Mesenchymal stem cell (in vitro differentiated cells and primary cell): ENCODE measurements at regions not wholly inside any gene's neighbourhood (a gene's known extent, or its start where the extent isn't known, plus 50 kb on each side); places are given as distances from the start of the nearest gene placed in this dataset.
"Not testable (repeated sequence)": the region's sequence is repeated elsewhere in the genome, so short reads cannot be mapped to it uniquely, and the experiment has no call there.

Experiments used
- DNase-seq: peaks from one replicate; pipeline ENCODE4 v3.0.0-alpha.2; 2013
- H2AFZ ChIP-seq: one replicate; pipeline ENCODE4 v1.6.1; 2013; ENCODE audit warnings: low read depth, mild to moderate bottlenecking, control low read depth, inconsistent platforms, low read length, moderate library complexity
- H2AK5ac ChIP-seq: 2 replicates; pipeline ENCODE4 v1.6.1; 2013; ENCODE audit warnings: low read length, moderate library complexity, mild to moderate bottlenecking, inconsistent platforms; ENCODE audit not compliant: severe bottlenecking
- H2BK120ac ChIP-seq: one replicate; pipeline ENCODE4 v1.6.1; 2013; ENCODE audit warnings: low read depth, mild to moderate bottlenecking, inconsistent platforms, low read length, moderate library complexity
- H2BK12ac ChIP-seq, 2 experiments: one replicate each; pipeline ENCODE4 v1.6.1; 2013; ENCODE audit warnings: inconsistent platforms in 2 of 2, low read length in 2 of 2, mild to moderate bottlenecking in 2 of 2, moderate library complexity in 2 of 2, control low read depth in 1 of 2
- H2BK15ac ChIP-seq: one replicate; pipeline ENCODE4 v1.6.1; 2013; ENCODE audit warnings: mild to moderate bottlenecking, low read depth, inconsistent platforms; ENCODE audit not compliant: poor library complexity, severe bottlenecking
- H2BK5ac ChIP-seq: 2 replicates; pipeline ENCODE4 v1.6.1; 2013; ENCODE audit warnings: low read depth, mild to moderate bottlenecking, low read length, control low read depth, inconsistent platforms; ENCODE audit not compliant: poor library complexity, severe bottlenecking
- H3K14ac ChIP-seq, 2 experiments: one replicate each; pipeline ENCODE4 v1.6.1; 2013; ENCODE audit warnings: inconsistent platforms in 2 of 2, low read length in 2 of 2, control low read depth in 1 of 2, mild to moderate bottlenecking in 1 of 2, moderate library complexity in 1 of 2
- H3K18ac ChIP-seq, 2 experiments: one replicate each; pipeline ENCODE4 v1.6.1; 2013; ENCODE audit warnings: inconsistent platforms in 2 of 2, low read length in 2 of 2, control low read depth in 1 of 2, low read depth in 1 of 2, mild to moderate bottlenecking in 1 of 2
- H3K23ac ChIP-seq, 2 experiments: one replicate each; pipeline ENCODE4 v1.6.1; 2013; ENCODE audit warnings: inconsistent platforms in 2 of 2, low read length in 2 of 2, mild to moderate bottlenecking in 2 of 2, moderate library complexity in 2 of 2, control low read depth in 1 of 2
- H3K27ac ChIP-seq: 2 replicates; pipeline ENCODE4 v1.5.1; 2013; ENCODE audit warnings: mild to moderate bottlenecking, moderate library complexity, low read length, control low read depth, inconsistent platforms; ENCODE audit not compliant: poor library complexity, severe bottlenecking
- H3K27me3 ChIP-seq, 2 experiments: 2 replicates each; pipeline versions ENCODE4 v1.6.1 to v1.7.0; 2013; ENCODE audit warnings: low read length in 2 of 2, mild to moderate bottlenecking in 2 of 2, moderate library complexity in 2 of 2, control low read depth in 1 of 2, inconsistent platforms in 1 of 2; ENCODE audit not compliant: control insufficient read depth in 1 of 2, insufficient read depth in 1 of 2
- H3K36me3 ChIP-seq, 2 experiments: 2 replicates each; pipeline versions ENCODE4 v1.6.1 to v1.7.0; 2013; ENCODE audit warnings: low read length in 2 of 2, control low read depth in 1 of 2, inconsistent platforms in 1 of 2, low read depth in 1 of 2, mild to moderate bottlenecking in 1 of 2; ENCODE audit not compliant: insufficient read depth in 2 of 2, control insufficient read depth in 1 of 2
- H3K4ac ChIP-seq, 2 experiments: one replicate each; pipeline ENCODE4 v1.6.1; 2013; ENCODE audit warnings: inconsistent platforms in 2 of 2, low read length in 2 of 2, mild to moderate bottlenecking in 2 of 2, moderate library complexity in 2 of 2, control low read depth in 1 of 2, low read depth in 1 of 2
- H3K4me1 ChIP-seq: 2 replicates; pipeline ENCODE4 v1.6.1; 2013; ENCODE audit warnings: low read depth, low read length, control low read depth; ENCODE audit not compliant: control insufficient read depth, insufficient read depth
- H3K4me2 ChIP-seq: 2 replicates; pipeline ENCODE4 v1.6.1; 2013; ENCODE audit warnings: low read length, mild to moderate bottlenecking, inconsistent platforms; ENCODE audit not compliant: poor library complexity, severe bottlenecking
- H3K4me3 ChIP-seq, 2 experiments: 2 replicates each; pipeline versions ENCODE4 v1.5.1 to v1.7.0; 2013; ENCODE audit warnings: low read length in 2 of 2, mild to moderate bottlenecking in 2 of 2, control low read depth in 1 of 2, low read depth in 1 of 2; ENCODE audit not compliant: insufficient read depth in 1 of 2
- H3K79me1 ChIP-seq: replicated peaks from 2 replicates; pipeline ENCODE4 v1.6.1; 2013; ENCODE audit warnings: mild to moderate bottlenecking, control low read depth, low read length, inconsistent platforms; ENCODE audit not compliant: poor library complexity, severe bottlenecking
- H3K9ac ChIP-seq: 2 replicates; pipeline ENCODE4 v1.7.0; 2013; ENCODE audit warnings: mild to moderate bottlenecking, low read length, moderate library complexity
- H3K9me3 ChIP-seq: 2 replicates; pipeline ENCODE4 v1.7.0; 2013; ENCODE audit warnings: mild to moderate bottlenecking, low read length; ENCODE audit not compliant: control insufficient read depth
- H4K8ac ChIP-seq: one replicate; pipeline ENCODE4 v1.6.1; 2013; ENCODE audit warnings: inconsistent platforms, mild to moderate bottlenecking, low read length, moderate library complexity
- H4K91ac ChIP-seq: one replicate; pipeline ENCODE4 v1.6.1; 2013; ENCODE audit warnings: mild to moderate bottlenecking, low read length, inconsistent platforms
- WGBS: methylation state at CpG from one replicate; pipeline ENCODE4 v1.1.7; 2013; ENCODE audit warnings: mixed read lengths; 5-methylcytosine and 5-hydroxymethylcytosine counted together

- no peak overlapping the region for H2BK120ac ChIP-seq
- no peaks in the 10 kb centered on the region for H3K79me1 ChIP-seq
- H3K9ac ChIP-seq, result no peak overlapping the region
- no peak for DNase-seq
- H3K27me3 ChIP-seq, result no peaks in the 10 kb centered on the region
- H3K36me3 ChIP-seq, result no peaks in the 10 kb centered on the region
- no peak overlapping the region for H3K4me3 ChIP-seq
- no peak overlapping the region for H3K23ac ChIP-seq
- H3K9me3 ChIP-seq, result no peaks in the 10 kb centered on the region
- no peak overlapping the region for H2AK5ac ChIP-seq
- no peak overlapping the region for H2BK15ac ChIP-seq
- no peak overlapping the region for H2BK12ac ChIP-seq
- no peak overlapping the region for H3K4ac ChIP-seq
- no peak overlapping the region for H4K8ac ChIP-seq
- no peak overlapping the region for H3K27ac ChIP-seq
- no peak overlapping the region for H3K4me2 ChIP-seq
- no peak overlapping the region for H3K18ac ChIP-seq
- no peak overlapping the region for H2AFZ ChIP-seq
- H3K14ac ChIP-seq, result no peak overlapping the region
- no peak overlapping the region for H2BK5ac ChIP-seq
- 96% methylated on average over 1 of the region's 1 CpG for WGBS
- H3K4me1 ChIP-seq, result no peaks in the 10 kb centered on the region
- H4K91ac ChIP-seq, result no peak overlapping the region
Measured at GRCh38 chr2:143928184-143928583, 591.7 kb downstream of the ZEB2 start.

GRCh38 chr2:143926736-143927135, 593.2 kb downstream of the ZEB2 start:
- H2BK120ac ChIP-seq, result no peak overlapping the region
- H2BK15ac ChIP-seq, result no peak overlapping the region
- no peak overlapping the region for H3K18ac ChIP-seq
- DNase-seq, result no peak
- H4K8ac ChIP-seq, result no peak overlapping the region
- 90% methylated on average over 1 of the region's 4 CpGs for WGBS
- H3K4me1 ChIP-seq, result no peaks in the 10 kb centered on the region
- H3K79me1 ChIP-seq, result no peaks in the 10 kb centered on the region
- no peak overlapping the region for H3K4me3 ChIP-seq
- H3K27me3 ChIP-seq, result no peaks in the 10 kb centered on the region
- no peak overlapping the region for H2AK5ac ChIP-seq
- H3K9me3 ChIP-seq, result no peaks in the 10 kb centered on the region
- H3K14ac ChIP-seq, result no peak overlapping the region
- H3K4me2 ChIP-seq, result no peak overlapping the region
- no peak overlapping the region for H2AFZ ChIP-seq
- H3K36me3 ChIP-seq, result no peaks in the 10 kb centered on the region
- no peak overlapping the region for H3K27ac ChIP-seq
- no peak overlapping the region for H4K91ac ChIP-seq
- H3K4ac ChIP-seq, result no peak overlapping the region
- no peak overlapping the region for H3K9ac ChIP-seq
- H3K23ac ChIP-seq, result no peak overlapping the region
- H2BK5ac ChIP-seq, result no peak overlapping the region
- no peak overlapping the region for H2BK12ac ChIP-seq

GRCh38 chr2:143922261-143922830, 597.6 kb downstream of the ZEB2 start:
- not testable (repeated sequence) for H2BK15ac ChIP-seq, H2BK12ac ChIP-seq, H4K91ac ChIP-seq, H3K14ac ChIP-seq, H3K4me2 ChIP-seq, H3K4me3 ChIP-seq, H3K79me1 ChIP-seq, H3K23ac ChIP-seq, H2BK5ac ChIP-seq, H3K4me1 ChIP-seq, H2AFZ ChIP-seq, H3K9ac ChIP-seq, H3K27me3 ChIP-seq, H4K8ac ChIP-seq, H3K36me3 ChIP-seq, DNase-seq, H3K27ac ChIP-seq, H3K4ac ChIP-seq, H2BK120ac ChIP-seq, H3K18ac ChIP-seq, H2AK5ac ChIP-seq
- 98% methylated on average over 10 of the region's 42 CpGs for WGBS
- peaks cover 24% of the 10 kb centered on the region for H3K9me3 ChIP-seq

- no peak for DNase-seq
- H3K9me3 ChIP-seq, result peaks cover 30% of the 10 kb centered on the region
- 97% methylated on average over 1 of the region's 1 CpG for WGBS
- H2AK5ac ChIP-seq, result no peak overlapping the region
- no peak overlapping the region for H4K91ac ChIP-seq
- no peak overlapping the region for H3K9ac ChIP-seq
- no peak overlapping the region for H2BK12ac ChIP-seq
- no peak overlapping the region for H2BK120ac ChIP-seq
- H2BK5ac ChIP-seq, result no peak overlapping the region
- H3K36me3 ChIP-seq, result no peaks in the 10 kb centered on the region
- H3K79me1 ChIP-seq, result no peaks in the 10 kb centered on the region
- H3K4me3 ChIP-seq, result peak overlapping the region in 1 of 2 experiments; percentile 18
- H3K23ac ChIP-seq, result no peak overlapping the region
- no peak overlapping the region for H3K18ac ChIP-seq
- H2BK15ac ChIP-seq, result no peak overlapping the region
- H3K27ac ChIP-seq, result no peak overlapping the region
- no peaks in the 10 kb centered on the region for H3K27me3 ChIP-seq
- no peaks in the 10 kb centered on the region for H3K4me1 ChIP-seq
- H3K4me2 ChIP-seq, result no peak overlapping the region
- H2AFZ ChIP-seq, result no peak overlapping the region
- no peak overlapping the region for H4K8ac ChIP-seq
- H3K4ac ChIP-seq, result no peak overlapping the region
- H3K14ac ChIP-seq, result no peak overlapping the region
Measured at GRCh38 chr2:143918465-143918989, 601.4 kb downstream of the ZEB2 start.
